ENCODE measurements at regions not wholly inside any gene's neighbourhood (a gene's known extent, or its start where the extent isn't known, plus 50 kb on each side); places are given as distances from the start of the nearest gene placed in this dataset.

DNA sequence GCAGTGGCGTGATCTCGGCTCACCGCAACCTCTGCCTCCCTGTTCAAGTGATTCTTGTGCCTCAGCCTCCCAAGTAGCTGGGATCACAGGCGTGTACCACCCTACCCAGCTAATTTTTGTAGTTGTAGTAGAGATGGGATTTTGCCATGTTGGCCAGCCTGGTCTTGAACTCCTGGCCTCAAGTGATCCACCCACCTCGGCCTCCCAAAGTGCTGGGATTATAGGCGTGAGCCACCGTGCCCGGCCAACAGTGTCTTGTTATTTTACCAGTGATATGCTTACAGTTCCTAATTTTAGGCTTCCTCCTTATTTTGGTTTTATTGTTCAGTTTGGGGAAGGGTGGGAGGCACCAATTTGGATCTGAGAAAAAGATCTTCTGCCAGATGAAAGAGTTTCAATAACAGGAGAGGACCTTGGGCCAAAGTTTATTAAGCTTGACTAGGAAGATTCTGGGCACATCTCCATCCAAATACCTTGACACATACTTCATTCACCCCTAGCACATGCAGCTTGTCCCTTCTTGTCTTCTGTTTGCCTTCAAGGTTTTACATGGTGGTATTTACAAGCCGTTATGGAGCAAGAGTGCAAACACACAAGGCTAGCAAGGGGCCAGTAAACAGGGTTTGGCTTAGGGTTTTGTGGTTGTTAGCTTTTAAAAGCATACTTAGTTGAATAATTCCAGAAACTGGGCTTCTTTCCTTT, 168.1 kb upstream of the DMRT1 start (continued):
- no peak for TF ChIP-seq EZH2 (conservative IDR thresholded peaks at IDR 0.05; ENCODE audit: low read depth, low read length)
- no peak for TF ChIP-seq ZNF326 (CRISPR knock-in tag; IDR thresholded peaks at IDR 0.05; ENCODE audit: borderline replicate concordance)
- TF ChIP-seq GATA4 (IDR thresholded peaks at IDR 0.05; ENCODE audit: borderline replicate concordance, low read depth): peak; percentile 67; the same call in 1 of the 2 replicates
- no peak for TF ChIP-seq DNMT1 (CRISPR knock-in tag; IDR thresholded peaks at IDR 0.05)
- TF ChIP-seq BRD4 (CRISPR knock-in tag; IDR thresholded peaks at IDR 0.05): no peak
- TF ChIP-seq, protein P1, sequence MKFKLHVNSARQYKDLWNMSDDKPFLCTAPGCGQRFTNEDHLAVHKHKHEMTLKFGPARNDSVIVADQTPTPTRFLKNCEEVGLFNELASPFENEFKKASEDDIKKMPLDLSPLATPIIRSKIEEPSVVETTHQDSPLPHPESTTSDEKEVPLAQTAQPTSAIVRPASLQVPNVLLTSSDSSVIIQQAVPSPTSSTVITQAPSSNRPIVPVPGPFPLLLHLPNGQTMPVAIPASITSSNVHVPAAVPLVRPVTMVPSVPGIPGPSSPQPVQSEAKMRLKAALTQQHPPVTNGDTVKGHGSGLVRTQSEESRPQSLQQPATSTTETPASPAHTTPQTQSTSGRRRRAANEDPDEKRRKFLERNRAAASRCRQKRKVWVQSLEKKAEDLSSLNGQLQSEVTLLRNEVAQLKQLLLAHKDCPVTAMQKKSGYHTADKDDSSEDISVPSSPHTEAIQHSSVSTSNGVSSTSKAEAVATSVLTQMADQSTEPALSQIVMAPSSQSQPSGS (CRISPR knock-in tag; IDR thresholded peaks at IDR 0.05): no peak
- TF ChIP-seq ZNF605 (CRISPR knock-in tag; IDR thresholded peaks at IDR 0.05): 0 out of 2 replicates have a peak, but pooled peaks have one; percentile 36
- no peak for TF ChIP-seq ZNF552 (CRISPR knock-in tag; IDR thresholded peaks at IDR 0.05; ENCODE audit: borderline replicate concordance)
- TF ChIP-seq RAD51 (IDR thresholded peaks at IDR 0.05; ENCODE audit: borderline replicate concordance): no peak
- no peak for TF ChIP-seq ZKSCAN8 (CRISPR knock-in tag; IDR thresholded peaks at IDR 0.05; ENCODE audit: borderline replicate concordance)
- no peak for TF ChIP-seq CHCHD3 (CRISPR knock-in tag; IDR thresholded peaks at IDR 0.05)
- TF ChIP-seq, protein P2, sequence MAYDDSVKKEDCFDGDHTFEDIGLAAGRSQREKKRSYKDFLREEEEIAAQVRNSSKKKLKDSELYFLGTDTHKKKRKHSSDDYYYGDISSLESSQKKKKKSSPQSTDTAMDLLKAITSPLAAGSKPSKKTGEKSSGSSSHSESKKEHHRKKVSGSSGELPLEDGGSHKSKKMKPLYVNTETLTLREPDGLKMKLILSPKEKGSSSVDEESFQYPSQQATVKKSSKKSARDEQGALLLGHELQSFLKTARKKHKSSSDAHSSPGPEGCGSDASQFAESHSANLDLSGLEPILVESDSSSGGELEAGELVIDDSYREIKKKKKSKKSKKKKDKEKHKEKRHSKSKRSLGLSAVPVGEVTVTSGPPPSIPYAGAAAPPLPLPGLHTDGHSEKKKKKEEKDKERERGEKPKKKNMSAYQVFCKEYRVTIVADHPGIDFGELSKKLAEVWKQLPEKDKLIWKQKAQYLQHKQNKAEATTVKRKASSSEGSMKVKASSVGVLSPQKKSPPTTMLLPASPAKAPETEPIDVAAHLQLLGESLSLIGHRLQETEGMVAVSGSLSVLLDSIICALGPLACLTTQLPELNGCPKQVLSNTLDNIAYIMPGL (CRISPR knock-in tag; IDR thresholded peaks at IDR 0.05; ENCODE audit: borderline replicate concordance in 1 of 2, low read depth in 1 of 2): 0 out of 4 replicates have a peak, but pooled peaks of 1 of the 2 experiments have one; percentile 35
- TF ChIP-seq KLF13 (CRISPR knock-in tag; IDR thresholded peaks at IDR 0.05): no peak
- TF ChIP-seq, protein P3, sequence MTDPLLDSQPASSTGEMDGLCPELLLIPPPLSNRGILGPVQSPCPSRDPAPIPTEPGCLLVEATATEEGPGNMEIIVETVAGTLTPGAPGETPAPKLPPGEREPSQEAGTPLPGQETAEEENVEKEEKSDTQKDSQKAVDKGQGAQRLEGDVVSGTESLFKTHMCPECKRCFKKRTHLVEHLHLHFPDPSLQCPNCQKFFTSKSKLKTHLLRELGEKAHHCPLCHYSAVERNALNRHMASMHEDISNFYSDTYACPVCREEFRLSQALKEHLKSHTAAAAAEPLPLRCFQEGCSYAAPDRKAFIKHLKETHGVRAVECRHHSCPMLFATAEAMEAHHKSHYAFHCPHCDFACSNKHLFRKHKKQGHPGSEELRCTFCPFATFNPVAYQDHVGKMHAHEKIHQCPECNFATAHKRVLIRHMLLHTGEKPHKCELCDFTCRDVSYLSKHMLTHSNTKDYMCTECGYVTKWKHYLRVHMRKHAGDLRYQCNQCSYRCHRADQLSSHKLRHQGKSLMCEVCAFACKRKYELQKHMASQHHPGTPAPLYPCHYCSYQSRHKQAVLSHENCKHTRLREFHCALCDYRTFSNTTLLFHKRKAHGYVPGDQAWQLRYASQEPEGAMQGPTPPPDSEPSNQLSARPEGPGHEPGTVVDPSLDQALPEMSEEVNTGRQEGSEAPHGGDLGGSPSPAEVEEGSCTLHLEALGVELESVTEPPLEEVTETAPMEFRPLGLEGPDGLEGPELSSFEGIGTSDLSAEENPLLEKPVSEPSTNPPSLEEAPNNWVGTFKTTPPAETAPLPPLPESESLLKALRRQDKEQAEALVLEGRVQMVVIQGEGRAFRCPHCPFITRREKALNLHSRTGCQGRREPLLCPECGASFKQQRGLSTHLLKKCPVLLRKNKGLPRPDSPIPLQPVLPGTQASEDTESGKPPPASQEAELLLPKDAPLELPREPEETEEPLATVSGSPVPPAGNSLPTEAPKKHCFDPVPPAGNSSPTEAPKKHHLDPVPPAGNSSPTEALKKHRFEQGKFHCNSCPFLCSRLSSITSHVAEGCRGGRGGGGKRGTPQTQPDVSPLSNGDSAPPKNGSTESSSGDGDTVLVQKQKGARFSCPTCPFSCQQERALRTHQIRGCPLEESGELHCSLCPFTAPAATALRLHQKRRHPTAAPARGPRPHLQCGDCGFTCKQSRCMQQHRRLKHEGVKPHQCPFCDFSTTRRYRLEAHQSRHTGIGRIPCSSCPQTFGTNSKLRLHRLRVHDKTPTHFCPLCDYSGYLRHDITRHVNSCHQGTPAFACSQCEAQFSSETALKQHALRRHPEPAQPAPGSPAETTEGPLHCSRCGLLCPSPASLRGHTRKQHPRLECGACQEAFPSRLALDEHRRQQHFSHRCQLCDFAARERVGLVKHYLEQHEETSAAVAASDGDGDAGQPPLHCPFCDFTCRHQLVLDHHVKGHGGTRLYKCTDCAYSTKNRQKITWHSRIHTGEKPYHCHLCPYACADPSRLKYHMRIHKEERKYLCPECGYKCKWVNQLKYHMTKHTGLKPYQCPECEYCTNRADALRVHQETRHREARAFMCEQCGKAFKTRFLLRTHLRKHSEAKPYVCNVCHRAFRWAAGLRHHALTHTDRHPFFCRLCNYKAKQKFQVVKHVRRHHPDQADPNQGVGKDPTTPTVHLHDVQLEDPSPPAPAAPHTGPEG (CRISPR knock-in tag; IDR thresholded peaks at IDR 0.05): no peak
- TF ChIP-seq SAFB2 (CRISPR knock-in tag; IDR thresholded peaks at IDR 0.05; ENCODE audit: borderline replicate concordance, low read depth): no peak
- peak; percentile 69 for TF ChIP-seq FOXO1 (CRISPR knock-in tag; IDR thresholded peaks at IDR 0.05)
- TF ChIP-seq ZNF180 (CRISPR knock-in tag; IDR thresholded peaks at IDR 0.05; ENCODE audit: borderline replicate concordance, low read depth): no peak
- no peak for TF ChIP-seq ZNF839 (CRISPR knock-in tag; IDR thresholded peaks at IDR 0.05; ENCODE audit: borderline replicate concordance)
- TF ChIP-seq ZNF761 (CRISPR knock-in tag; conservative IDR thresholded peaks at IDR 0.05): no peak
- TF ChIP-seq U2AF1 (optimal IDR thresholded peaks at IDR 0.05; ENCODE audit: low read depth, low read length): no peak
- TF ChIP-seq ZNF431 (CRISPR knock-in tag; IDR thresholded peaks at IDR 0.05; ENCODE audit: borderline replicate concordance, low read depth): no peak

Measured in HepG2 (cell line).